ENCODE measurements at regions not wholly inside any gene's neighbourhood (a gene's known extent, or its start where the extent isn't known, plus 50 kb on each side); places are given as distances from the start of the nearest gene placed in this dataset.

GRCh38 chr1:215472723-215473122, 94.4 kb upstream of the KCTD3 start:
- TF ChIP-seq, protein P1, sequence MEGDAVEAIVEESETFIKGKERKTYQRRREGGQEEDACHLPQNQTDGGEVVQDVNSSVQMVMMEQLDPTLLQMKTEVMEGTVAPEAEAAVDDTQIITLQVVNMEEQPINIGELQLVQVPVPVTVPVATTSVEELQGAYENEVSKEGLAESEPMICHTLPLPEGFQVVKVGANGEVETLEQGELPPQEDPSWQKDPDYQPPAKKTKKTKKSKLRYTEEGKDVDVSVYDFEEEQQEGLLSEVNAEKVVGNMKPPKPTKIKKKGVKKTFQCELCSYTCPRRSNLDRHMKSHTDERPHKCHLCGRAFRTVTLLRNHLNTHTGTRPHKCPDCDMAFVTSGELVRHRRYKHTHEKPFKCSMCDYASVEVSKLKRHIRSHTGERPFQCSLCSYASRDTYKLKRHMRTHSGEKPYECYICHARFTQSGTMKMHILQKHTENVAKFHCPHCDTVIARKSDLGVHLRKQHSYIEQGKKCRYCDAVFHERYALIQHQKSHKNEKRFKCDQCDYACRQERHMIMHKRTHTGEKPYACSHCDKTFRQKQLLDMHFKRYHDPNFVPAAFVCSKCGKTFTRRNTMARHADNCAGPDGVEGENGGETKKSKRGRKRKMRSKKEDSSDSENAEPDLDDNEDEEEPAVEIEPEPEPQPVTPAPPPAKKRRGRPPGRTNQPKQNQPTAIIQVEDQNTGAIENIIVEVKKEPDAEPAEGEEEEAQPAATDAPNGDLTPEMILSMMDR (IDR thresholded peaks at IDR 0.05) = no peak
- no peak for TF ChIP-seq POLR2A (IDR thresholded peaks at IDR 0.05)
- no peak for TF ChIP-seq EP300 (IDR thresholded peaks at IDR 0.05)

All from tibial nerve (tissue), 4 donors.